ENCODE measurements at regions not wholly inside any gene's neighbourhood (a gene's known extent, or its start where the extent isn't known, plus 50 kb on each side); places are given as distances from the start of the nearest gene placed in this dataset.
"Not testable (repeated sequence)": the region's sequence is repeated elsewhere in the genome, so short reads cannot be mapped to it uniquely, and the experiment has no call there.

GRCh38 chr11:67805253-67806126 lies 131.1 kb upstream of the ALDH3B2 start:
- TF ChIP-seq YY1 (IDR thresholded peaks at IDR 0.05; ENCODE audit: insufficient read depth, insufficient read length); ZNF274 (IDR thresholded peaks at IDR 0.05; ENCODE audit: low read depth, low read length): not testable (repeated sequence)
